Activated CD4-positive, alpha-beta T cell treated with anti-CD3 and anti-CD28 coated beads, Interleukin-2, amount 50 U/mL, for 16 hours (primary cell): ENCODE measurements at regions not wholly inside any gene's neighbourhood (a gene's known extent, or its start where the extent isn't known, plus 50 kb on each side); places are given as distances from the start of the nearest gene placed in this dataset.
"Not testable (repeated sequence)": the region's sequence is repeated elsewhere in the genome, so short reads cannot be mapped to it uniquely, and the experiment has no call there.

Experiments
- DNase-seq: peaks from one replicate; pipeline ENCODE4 v3.0.0-alpha.2; 2020

GRCh38 chr15:75792236-75792635, 51.0 kb upstream of the UBE2Q2 start:
- DNase-seq: not testable (repeated sequence)

GRCh38 chr15:75791337-75791713, 51.9 kb upstream of the UBE2Q2 start:
- DNase-seq: no peak

GRCh38 chr15:75790631-75791336, 52.5 kb upstream of the UBE2Q2 start:
- no peak for DNase-seq

- DNase-seq: no peak
Observed at GRCh38 chr15:75786575-75786947, 56.7 kb upstream of the UBE2Q2 start.

GRCh38 chr15:75785771-75786574, 57.3 kb upstream of the UBE2Q2 start:
- no peak for DNase-seq

- DNase-seq: not testable (repeated sequence)
Observed at GRCh38 chr15:75784511-75785480, 58.5 kb upstream of the UBE2Q2 start.

GRCh38 chr15:75783566-75783965, 59.7 kb upstream of the UBE2Q2 start:
- DNase-seq: not testable (repeated sequence)

- no peak for DNase-seq
Observed at GRCh38 chr15:75782926-75783325, 60.3 kb upstream of the UBE2Q2 start.

- not testable (repeated sequence) for DNase-seq
Observed at GRCh38 chr15:75780995-75781394, 62.3 kb upstream of the UBE2Q2 start.

GRCh38 chr15:75779504-75779903, 63.7 kb upstream of the UBE2Q2 start:
- DNase-seq: no peak

GRCh38 chr15:75776871-75777610, 64.4 kb upstream of the CSPG4 start:
- peak; percentile 15 for DNase-seq

- DNase-seq: no peak
Observed at GRCh38 chr15:75776065-75776423, 63.4 kb upstream of the CSPG4 start.

GRCh38 chr15:75775296-75776064, 62.8 kb upstream of the CSPG4 start:
- DNase-seq: no peak

- DNase-seq: not testable (repeated sequence)
Observed at GRCh38 chr15:75773974-75774373, 61.3 kb upstream of the CSPG4 start.

GRCh38 chr15:75771054-75771453, 58.4 kb upstream of the CSPG4 start:
- not testable (repeated sequence) for DNase-seq

GRCh38 chr15:75770131-75770530, 57.5 kb upstream of the CSPG4 start:
- DNase-seq: no peak

- not testable (repeated sequence) for DNase-seq
Observed at GRCh38 chr15:75768526-75768925, 55.9 kb upstream of the CSPG4 start.

GRCh38 chr15:75765551-75766305, 53.1 kb upstream of the CSPG4 start:
- DNase-seq: not testable (repeated sequence)

GRCh38 chr15:75764845-75765550, 52.4 kb upstream of the CSPG4 start:
- DNase-seq: not testable (repeated sequence)
